ENCODE measurements at regions not wholly inside any gene's neighbourhood (a gene's known extent, or its start where the extent isn't known, plus 50 kb on each side); places are given as distances from the start of the nearest gene placed in this dataset.

- Histone ChIP-seq H3K27me3 (ENCODE audit: control insufficient read depth in 1 of 2, insufficient read depth in 2 of 2, low read length in 2 of 2) (peaks cover 6 to 7% of the 10 kb centered on the region in 2 experiments), H3K9me3 (ENCODE audit: control insufficient read depth in 1 of 2, insufficient read depth in 1 of 2, low read length in 2 of 2) (peaks cover 0 to 6% of the 10 kb centered on the region in 2 experiments), H3K4me1 (ENCODE audit: insufficient read depth, low read length) (no peaks in the 10 kb centered on the region), H3K36me3 (ENCODE audit: insufficient read depth, low read length) (no peaks in the 10 kb centered on the region), H3K27ac (ENCODE audit: low read depth in 1 of 2, low read length in 2 of 2) (no peak overlapping the region), H3K4me3 (ENCODE audit: low read length) (no peak overlapping the region)
- Mint-ChIP-seq H3K27ac (no peak overlapping the region), H3K36me3 (ENCODE audit: low read depth) (no peaks in the 10 kb centered on the region), H3K9me3 (peaks cover 15% of the 10 kb centered on the region), H3K27me3 (peaks cover 61% of the 10 kb centered on the region), H3K4me1 (ENCODE audit: low read depth) (no peaks in the 10 kb centered on the region), H3K4me3 (no peak overlapping the region)
- intact Hi-C loops (cut with DNase I, micrococcal nuclease) = no loop called here
- ATAC-seq (ENCODE audit: poor library complexity) = no peak
- POLR2A ChIA-PET = no interaction called here
- TF ChIP-seq CTCF (IDR thresholded peaks at IDR 0.05) = no peak
- CTCF ChIA-PET = no interaction called here
- no peak for DNase-seq
Observed at GRCh38 chr1:112272101-112272772, 123.8 kb upstream of the CTTNBP2NL start.

- Mint-ChIP-seq H3K4me3 (no peak overlapping the region), H3K27me3 (peaks cover 40% of the 10 kb centered on the region), H3K36me3 (ENCODE audit: low read depth) (no peaks in the 10 kb centered on the region), H3K4me1 (ENCODE audit: low read depth) (no peaks in the 10 kb centered on the region), H3K9me3 (no peaks in the 10 kb centered on the region), H3K27ac (no peak overlapping the region)
- ChIA-PET POLR2A (no interaction called here), CTCF (no interaction called here)
- H3K36me3 ChIP-seq (ENCODE audit: insufficient read depth, low read length) = no peaks in the 10 kb centered on the region
- no peaks in the 10 kb centered on the region for H3K4me1 ChIP-seq (ENCODE audit: insufficient read depth, low read length)
- intact Hi-C loops (cut with DNase I, micrococcal nuclease) = no loop called here
- DNase-seq (no peak), ATAC-seq (ENCODE audit: poor library complexity) (no peak)
- peaks cover 5 to 12% of the 10 kb centered on the region in 2 experiments for H3K27me3 ChIP-seq (ENCODE audit: control insufficient read depth in 1 of 2, insufficient read depth in 2 of 2, low read length in 2 of 2)
- H3K27ac ChIP-seq (ENCODE audit: low read depth in 1 of 2, low read length in 2 of 2) = no peak overlapping the region
- no peak overlapping the region for H3K4me3 ChIP-seq (ENCODE audit: low read length)
- TF ChIP-seq CTCF (IDR thresholded peaks at IDR 0.05) = no peak
- H3K9me3 ChIP-seq (ENCODE audit: control insufficient read depth in 1 of 2, insufficient read depth in 1 of 2, low read length in 2 of 2) = peaks cover 0 to 4% of the 10 kb centered on the region in 2 experiments
Observed at GRCh38 chr1:112284796-112285195, 111.2 kb upstream of the CTTNBP2NL start.

GRCh38 chr1:112285316-112285715 lies 110.7 kb upstream of the CTTNBP2NL start:
- Mint-ChIP-seq H3K4me1 (ENCODE audit: low read depth) (no peaks in the 10 kb centered on the region), H3K27me3 (peaks cover 45% of the 10 kb centered on the region), H3K36me3 (ENCODE audit: low read depth) (no peaks in the 10 kb centered on the region), H3K4me3 (no peak overlapping the region), H3K9me3 (no peaks in the 10 kb centered on the region), H3K27ac (no peak overlapping the region)
- DNase-seq (no peak), ATAC-seq (ENCODE audit: poor library complexity) (no peak)
- Histone ChIP-seq H3K27me3 (ENCODE audit: control insufficient read depth in 1 of 2, insufficient read depth in 2 of 2, low read length in 2 of 2) (peaks cover 5 to 12% of the 10 kb centered on the region in 2 experiments), H3K4me3 (ENCODE audit: low read length) (no peak overlapping the region), H3K27ac (ENCODE audit: low read depth in 1 of 2, low read length in 2 of 2) (no peak overlapping the region), H3K4me1 (ENCODE audit: insufficient read depth, low read length) (no peaks in the 10 kb centered on the region), H3K36me3 (ENCODE audit: insufficient read depth, low read length) (no peaks in the 10 kb centered on the region), H3K9me3 (ENCODE audit: control insufficient read depth in 1 of 2, insufficient read depth in 1 of 2, low read length in 2 of 2) (peaks cover 0 to 4% of the 10 kb centered on the region in 2 experiments)
- intact Hi-C loops (cut with DNase I, micrococcal nuclease) = no loop called here
- ChIA-PET POLR2A (no interaction called here), CTCF (no interaction called here)
- no peak for TF ChIP-seq CTCF (IDR thresholded peaks at IDR 0.05)
